Left ventricle myocardium superior (tissue), 1 donor: ENCODE measurements at regions not wholly inside any gene's neighbourhood (a gene's known extent, or its start where the extent isn't known, plus 50 kb on each side); places are given as distances from the start of the nearest gene placed in this dataset.

Experiments used
- ATAC-seq: fragments of 200-7000 bp; cut with Tn5 transposase; one replicate; pipeline ENCODE4 v1.9.1; 2020; ENCODE audit warnings: mild to moderate bottlenecking, moderate library complexity
- DNase-seq: peaks from one replicate; pipeline ENCODE4 v3.0.0-alpha.2; 2020
- intact Hi-C: fragments of 100-400 bp; cut with micrococcal nuclease; formaldehyde crosslinking; loops from one replicate; pipeline ENCODE4 v1.11.0; 2022
- donor health status: DM: no; HTN: yes; CAD: no; lungs with severe emphysema.

- ATAC-seq (no peak), DNase-seq (no peak)
- intact Hi-C loops, result no loop called here
Measured at GRCh38 chr16:73337373-73338296, 289.7 kb upstream of the ZFHX3 start.

GRCh38 chr16:73329358-73330286 is 281.7 kb upstream of the ZFHX3 start:
- DNase-seq, result no peak
- intact Hi-C loops, result no loop called here
- ATAC-seq, result no peak

- intact Hi-C loops, result no loop called here
- no peak for ATAC-seq
- DNase-seq, result no peak
Measured at GRCh38 chr16:73326770-73327470, 279.0 kb upstream of the ZFHX3 start.

GRCh38 chr16:73326221-73326620 is 278.3 kb upstream of the ZFHX3 start:
- intact Hi-C loops, result no loop called here
- no peak for ATAC-seq
- no peak for DNase-seq

GRCh38 chr16:73323880-73324279 is 276.0 kb upstream of the ZFHX3 start:
- intact Hi-C loops, result no loop called here
- DNase-seq, result no peak
- ATAC-seq, result peak; percentile 31

GRCh38 chr16:73322856-73323255 is 274.9 kb upstream of the ZFHX3 start:
- DNase-seq (no peak), ATAC-seq (no peak)
- intact Hi-C loops, result no loop called here

GRCh38 chr16:73321853-73322252 is 273.9 kb upstream of the ZFHX3 start:
- no peak for ATAC-seq
- intact Hi-C loops, result no loop called here
- no peak for DNase-seq

GRCh38 chr16:73319737-73320136 is 271.8 kb upstream of the ZFHX3 start:
- intact Hi-C loops, result no loop called here
- DNase-seq (no peak), ATAC-seq (no peak)

GRCh38 chr16:73319261-73319660 is 271.3 kb upstream of the ZFHX3 start:
- DNase-seq, result no peak
- ATAC-seq, result no peak
- intact Hi-C loops, result no loop called here

- ATAC-seq, result no peak
- intact Hi-C loops, result no loop called here
- no peak for DNase-seq
Measured at GRCh38 chr16:73317321-73317857, 269.5 kb upstream of the ZFHX3 start.

GRCh38 chr16:73315645-73316044 is 267.7 kb upstream of the ZFHX3 start:
- ATAC-seq (no peak), DNase-seq (no peak)
- intact Hi-C loops, result no loop called here

GRCh38 chr16:73313950-73314349 is 266.0 kb upstream of the ZFHX3 start:
- DNase-seq (no peak), ATAC-seq (no peak)
- intact Hi-C loops, result no loop called here

- intact Hi-C loops, result no loop called here
- no peak for ATAC-seq
Measured at GRCh38 chr16:73311857-73312723, 264.2 kb upstream of the ZFHX3 start.

GRCh38 chr16:73308771-73309170 is 260.8 kb upstream of the ZFHX3 start:
- intact Hi-C loops, result no loop called here
- ATAC-seq (no peak), DNase-seq (no peak)

More at GRCh38 chr16:73311857-73312723, 264.2 kb upstream of the ZFHX3 start:
- no peak for DNase-seq

- intact Hi-C loops, result no loop called here
- no peak for ATAC-seq
- DNase-seq, result no peak
Measured at GRCh38 chr16:73306901-73307413, 259.0 kb upstream of the ZFHX3 start.

- no peak for DNase-seq
- no peak for ATAC-seq
Measured at GRCh38 chr16:73304008-73304774, 256.3 kb upstream of the ZFHX3 start.

GRCh38 chr16:73302942-73303341 is 255.0 kb upstream of the ZFHX3 start:
- intact Hi-C loops, result no loop called here
- DNase-seq (no peak), ATAC-seq (no peak)

More at GRCh38 chr16:73304008-73304774, 256.3 kb upstream of the ZFHX3 start:
- intact Hi-C loops, result no loop called here
